Stimulated activated naive CD4-positive, alpha-beta T cell treated with Interleukin-2 at 50 U/mL for 16 hours (primary cell): ENCODE measurements at regions not wholly inside any gene's neighbourhood (a gene's known extent, or its start where the extent isn't known, plus 50 kb on each side); places are given as distances from the start of the nearest gene placed in this dataset.

ENCODE experiments used
- DNase-seq: peaks from one replicate; lab custom pipeline; 2025; lab: John Stamatoyannopoulos, UW

DNA sequence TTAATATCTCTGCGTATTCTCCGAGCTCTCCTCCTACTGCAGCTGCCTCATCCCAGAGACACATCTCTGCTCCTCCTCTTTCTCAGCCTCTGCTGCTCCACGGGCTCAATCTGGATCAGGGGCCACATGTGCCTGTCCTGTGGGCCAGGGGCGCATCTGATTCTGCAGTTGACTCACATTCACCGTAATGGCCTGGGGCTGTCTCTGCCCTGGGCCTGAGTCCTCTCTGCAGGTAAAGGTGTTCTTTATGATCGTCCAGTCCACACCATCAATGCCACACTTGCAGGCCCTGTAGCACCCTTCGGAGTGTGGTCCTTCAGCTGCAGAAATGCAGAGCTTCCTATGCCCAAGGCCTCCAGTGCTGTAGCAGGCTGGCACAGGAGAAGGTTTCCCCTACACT lies 154.5 kb downstream of the OAT start:
- no peak for DNase-seq

DNA sequence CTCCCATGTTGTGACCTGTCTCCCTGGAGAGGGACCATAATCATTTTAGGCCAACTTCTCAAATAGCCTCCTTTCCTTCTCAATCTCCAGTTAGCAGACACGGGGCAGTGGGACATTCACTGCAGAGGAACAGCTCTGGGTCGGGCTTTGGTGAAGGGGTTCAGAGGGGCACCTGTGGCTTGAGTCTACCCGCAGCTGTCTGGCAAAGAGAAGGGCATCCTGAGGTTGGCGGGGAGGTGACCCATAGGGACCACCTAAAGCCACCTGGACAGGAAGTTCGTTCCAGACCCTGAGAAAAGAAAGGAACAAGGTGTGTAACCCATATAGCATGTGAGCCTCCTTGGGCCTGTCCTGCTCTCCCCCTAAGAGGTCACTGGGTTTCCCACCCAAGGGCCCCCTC lies 155.0 kb downstream of the OAT start:
- no peak for DNase-seq

DNA sequence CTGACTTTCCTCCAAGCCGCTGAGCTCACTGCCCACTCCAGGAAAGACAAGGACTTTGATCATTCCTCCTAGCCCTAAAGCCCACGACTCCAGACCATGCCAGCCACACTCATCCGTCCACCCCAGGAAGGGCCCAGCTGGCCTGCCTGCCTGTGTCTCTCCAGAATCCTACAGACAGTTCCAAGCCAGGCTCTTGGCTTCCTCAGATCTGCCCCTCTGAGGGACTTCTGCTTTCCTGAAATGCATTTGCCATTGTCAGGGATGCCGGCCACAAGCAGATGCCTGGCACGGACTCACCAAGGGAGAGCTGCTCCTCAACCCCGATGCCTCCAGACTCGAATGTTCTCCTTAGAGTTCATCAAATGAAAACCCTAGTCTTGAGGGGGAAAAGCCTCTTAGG lies 155.8 kb downstream of the OAT start:
- DNase-seq, result no peak

DNA sequence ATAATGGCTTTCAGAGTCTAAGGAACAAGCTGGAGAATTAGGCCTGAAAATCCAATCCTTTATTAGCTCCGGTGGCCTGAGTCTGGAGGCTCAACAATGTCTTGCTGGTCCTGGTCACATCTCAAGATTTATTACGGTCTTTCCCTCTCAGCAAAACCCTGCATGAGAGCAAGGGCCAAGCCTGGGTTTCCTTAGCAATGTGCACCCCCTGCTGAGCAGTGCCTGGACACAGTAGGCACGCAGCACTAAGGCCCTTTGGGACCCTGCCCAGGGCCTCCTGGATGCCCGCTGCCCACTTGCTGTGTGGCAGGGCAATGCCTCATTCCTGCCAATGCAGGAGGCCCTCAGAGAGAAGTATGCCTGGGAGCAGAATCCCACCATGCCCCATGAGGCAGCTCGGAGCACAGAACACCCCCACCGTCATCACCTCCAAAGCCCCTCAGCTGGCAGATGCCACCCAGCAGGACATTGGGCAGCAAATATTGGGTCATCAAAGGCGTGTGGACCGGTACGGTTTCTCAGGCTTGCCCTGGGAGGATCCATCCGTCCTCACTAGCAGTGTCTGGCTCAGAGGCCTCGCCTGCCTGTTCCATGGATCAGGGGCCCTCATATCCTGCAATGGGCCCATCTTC lies 156.4 kb downstream of the OAT start:
- no peak for DNase-seq

DNA sequence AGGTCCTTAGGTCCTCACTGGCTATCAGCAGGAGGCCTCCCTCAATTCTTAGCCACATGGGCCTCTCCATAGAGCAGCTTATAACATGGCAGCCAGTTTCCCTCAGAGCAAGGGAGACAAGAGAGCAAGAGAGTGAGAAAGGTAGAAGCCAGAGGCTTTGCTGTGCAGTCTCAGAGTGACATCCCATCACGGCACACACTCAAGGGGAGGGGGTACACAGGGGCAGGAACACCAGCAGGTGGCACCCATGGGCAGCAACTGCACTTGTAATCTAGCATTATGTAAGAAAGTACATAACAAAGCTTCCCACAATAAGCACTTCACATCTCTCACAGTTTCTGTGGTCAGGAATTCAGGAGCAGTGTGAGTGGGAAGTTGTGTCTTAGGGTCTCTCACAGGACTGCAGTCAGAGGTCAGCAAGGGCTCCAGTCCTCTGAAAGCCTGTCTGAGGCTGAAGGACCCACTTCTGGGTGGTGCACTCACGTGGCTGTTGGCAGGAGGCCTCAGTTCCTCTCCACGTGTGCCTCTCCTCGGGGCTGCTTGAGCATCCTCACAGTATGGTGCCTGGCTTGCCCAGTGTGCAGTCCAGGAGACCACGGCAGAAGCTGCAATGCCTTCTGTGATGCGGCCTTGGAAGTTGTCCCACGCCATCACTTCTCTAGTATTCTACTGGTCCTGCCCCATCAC lies 159.4 kb downstream of the OAT start:
- DNase-seq, result no peak

DNA sequence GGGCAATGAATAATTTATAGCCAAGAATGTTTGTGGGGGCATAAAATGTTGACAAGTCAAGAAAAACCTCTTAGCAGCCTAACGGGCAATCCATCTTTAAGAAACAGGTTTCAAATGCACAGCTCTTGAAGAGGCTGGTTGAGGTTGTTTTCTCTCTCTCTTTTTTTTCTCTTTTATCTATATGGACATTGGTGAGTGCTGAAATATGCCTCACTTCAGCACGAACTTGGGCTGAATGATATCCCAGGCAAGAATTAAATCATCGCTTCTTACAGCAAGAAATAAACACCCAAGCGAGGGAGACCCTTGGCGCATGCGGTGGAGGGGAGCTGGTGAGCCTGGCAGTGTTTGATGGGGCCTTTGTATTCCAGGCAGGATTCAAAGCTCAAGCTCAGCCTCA lies 160.9 kb downstream of the OAT start:
- no peak for DNase-seq

DNA sequence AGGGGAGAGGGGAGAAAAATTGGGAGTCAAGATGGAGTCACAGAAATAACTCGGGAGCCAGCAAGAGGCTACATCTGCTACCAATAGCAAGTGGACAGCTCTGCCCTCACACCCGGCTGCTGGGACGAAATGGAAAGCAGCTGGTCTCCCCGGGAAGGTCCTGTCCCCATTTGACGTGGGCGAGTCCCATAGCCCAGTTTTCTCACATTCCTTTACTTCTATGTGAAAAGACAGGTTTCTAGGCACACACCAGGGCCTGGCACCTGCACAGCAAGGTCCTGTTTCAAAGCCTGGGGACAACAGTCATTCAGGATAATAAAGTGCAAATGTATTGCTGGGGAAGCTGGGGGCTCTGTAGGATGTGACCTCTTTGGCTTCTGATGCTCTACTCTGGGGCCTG lies 162.6 kb downstream of the OAT start:
- DNase-seq, result no peak

DNA sequence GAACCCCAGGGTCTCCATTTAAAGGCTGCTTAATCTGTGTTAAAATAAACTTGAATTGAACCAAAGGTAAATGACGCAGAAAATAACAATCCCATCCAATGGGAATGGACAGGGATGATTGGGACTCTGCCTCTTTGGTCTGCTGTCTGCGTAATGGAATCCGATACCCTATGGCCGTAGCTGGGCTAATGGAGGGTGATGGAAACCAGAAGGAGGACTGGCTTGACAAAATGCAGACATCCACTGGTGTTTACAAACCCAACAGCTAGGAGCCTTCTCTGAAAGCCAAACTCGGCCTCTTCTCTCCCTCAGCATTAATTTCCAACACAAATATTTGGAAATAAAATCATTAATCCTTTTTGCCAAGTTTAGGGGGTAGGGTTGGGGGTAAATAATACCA lies 162.2 kb upstream of the CHST15 start:
- no peak for DNase-seq

DNA sequence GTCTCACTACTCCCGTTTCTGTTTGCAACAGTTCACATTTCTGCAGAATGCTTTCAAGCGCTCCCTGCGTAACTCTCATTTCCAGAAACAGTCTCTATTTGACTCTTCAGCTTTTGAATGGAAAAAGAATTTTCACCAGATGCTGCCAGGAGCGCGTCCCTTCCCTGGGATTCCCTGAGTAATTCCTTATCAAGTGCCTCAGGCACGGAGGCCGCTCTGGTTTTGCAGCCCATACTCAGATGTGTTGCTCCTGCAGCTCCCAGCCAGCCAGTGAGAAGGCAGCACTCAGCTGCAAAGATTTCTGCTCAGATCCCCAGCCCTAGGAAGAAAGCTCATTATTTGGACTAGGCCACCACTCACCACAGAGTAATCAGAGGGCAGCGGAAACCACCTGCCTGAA lies 161.1 kb upstream of the CHST15 start:
- no peak for DNase-seq

DNA sequence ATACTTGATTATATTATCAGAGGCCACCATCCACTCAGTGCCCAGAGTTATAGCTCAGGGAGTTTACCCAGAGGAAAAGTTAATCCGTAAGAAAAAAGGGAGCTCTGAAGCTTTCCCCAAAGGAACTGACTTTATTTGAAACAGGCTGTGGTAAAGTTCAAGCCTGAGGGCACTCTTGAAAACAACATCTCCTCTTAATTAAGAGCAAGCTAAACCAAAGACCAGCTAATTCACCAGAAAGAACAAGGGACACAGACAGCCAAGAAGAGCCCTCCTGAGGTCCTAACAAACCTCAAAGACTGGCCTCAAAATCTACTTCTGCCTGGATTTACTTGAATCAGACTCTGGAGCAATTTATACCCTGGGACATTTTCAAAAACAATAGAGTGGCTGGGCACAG lies 159.6 kb upstream of the CHST15 start:
- no peak for DNase-seq

DNA sequence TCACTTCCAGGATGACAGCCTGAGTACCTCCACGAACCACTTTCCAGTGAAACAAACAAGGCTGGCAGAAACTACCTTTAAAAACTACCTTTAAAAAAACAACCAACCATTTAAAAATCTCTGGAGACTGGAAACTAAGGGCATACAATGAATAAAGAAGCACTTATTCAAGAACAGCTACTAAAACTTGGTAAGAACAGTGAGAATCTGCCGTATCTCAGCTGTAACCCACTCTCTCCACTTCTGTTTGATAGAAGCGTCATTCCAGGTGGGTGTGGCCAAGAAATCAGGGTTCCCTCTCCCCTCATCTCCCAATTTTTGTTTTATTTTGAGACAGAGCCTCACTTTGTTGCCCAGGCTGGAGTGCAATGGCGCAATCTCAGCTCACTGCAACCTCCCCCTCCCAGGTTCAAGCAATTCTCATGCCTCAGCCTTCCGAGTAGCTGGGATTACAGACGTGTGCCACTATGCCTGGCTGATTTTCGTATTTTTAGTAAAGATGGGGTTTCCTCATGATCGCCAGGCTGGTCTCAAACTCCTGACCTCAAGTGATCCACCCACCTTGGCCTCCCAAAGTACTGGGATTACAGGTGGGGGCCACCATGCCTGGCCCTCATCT lies 158.8 kb upstream of the CHST15 start:
- no peak for DNase-seq

DNA sequence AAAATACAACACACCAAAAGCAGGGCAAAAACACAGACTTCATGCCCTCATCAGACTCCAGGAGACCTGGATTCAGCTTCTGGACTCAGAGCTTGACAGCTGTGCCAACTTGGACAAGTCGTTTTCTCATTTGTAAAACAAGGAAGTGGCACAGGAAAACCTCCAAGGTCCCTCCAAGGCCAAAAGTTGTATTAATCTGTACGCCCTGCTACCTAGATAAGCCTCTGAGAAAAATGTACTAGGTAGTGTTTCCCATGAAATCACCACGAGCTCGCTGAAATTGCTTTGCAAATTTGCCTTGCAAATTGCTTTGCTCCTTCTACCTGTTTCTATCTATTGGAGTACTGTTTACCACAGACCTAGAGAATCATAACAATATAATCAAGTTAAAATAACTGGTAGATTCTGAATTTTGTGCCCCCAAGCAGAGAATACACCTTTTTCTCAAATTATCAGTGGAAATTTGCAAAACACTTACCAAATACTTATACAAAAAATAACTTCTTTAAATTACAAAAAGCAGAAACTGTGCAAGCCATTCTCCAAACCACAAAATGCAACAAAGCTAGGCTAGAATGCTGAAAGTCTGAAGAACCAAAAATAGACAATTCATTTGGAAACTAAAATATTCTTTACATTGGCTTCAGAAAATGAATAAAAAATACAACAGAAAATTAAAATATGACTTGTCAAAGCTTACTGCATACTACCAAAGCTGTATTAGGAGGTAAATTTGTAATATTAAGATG lies 158.1 kb upstream of the CHST15 start:
- DNase-seq, result no peak

DNA sequence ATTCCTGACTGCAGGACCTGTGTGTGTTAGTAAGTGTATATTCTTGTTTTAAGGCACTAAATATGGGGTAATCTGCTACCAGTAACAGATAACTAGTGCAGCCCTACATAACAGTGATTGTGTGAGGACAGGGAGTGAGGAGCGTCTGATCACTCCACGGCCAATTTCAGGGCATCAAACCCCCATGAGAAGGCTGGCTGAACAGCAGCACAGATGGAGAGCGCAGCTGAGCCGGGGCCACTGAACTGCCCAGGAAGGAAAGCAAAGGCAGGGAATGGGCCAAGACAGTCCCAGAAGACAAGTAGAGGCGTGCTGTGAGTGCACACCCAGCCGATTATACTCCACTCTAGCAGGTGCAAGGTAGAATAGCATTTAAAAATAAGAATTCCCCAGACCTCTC lies 157.1 kb upstream of the CHST15 start:
- no peak for DNase-seq

DNA sequence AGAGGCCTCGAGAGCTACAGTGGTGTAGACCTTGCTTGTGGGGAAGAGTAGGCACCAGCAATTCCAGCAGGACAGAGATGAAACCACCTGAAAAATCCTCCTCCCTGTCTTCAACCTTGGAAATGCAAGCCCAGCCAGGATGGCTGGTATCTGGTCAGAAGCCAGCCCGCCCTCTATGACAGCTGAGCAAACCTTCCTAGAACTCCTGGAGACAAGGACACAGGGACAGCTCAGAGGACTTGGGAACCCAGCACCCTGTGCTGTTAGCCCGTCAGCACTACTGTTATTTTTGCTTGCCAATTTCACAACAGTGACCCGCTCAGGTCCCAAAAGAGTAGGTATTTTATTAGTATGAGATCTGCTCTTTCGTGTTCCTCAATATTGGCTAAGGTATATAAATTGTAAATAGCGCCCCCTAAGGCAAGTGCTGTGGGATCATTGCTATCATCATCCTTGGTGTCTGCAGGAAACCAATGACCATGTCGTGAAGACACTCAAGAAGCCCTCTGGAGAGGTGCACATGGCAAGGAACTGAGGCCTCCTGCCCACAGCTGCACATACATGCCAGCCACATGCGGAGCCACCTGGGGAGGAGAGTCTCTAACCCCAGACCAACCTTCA lies 156.5 kb upstream of the CHST15 start:
- DNase-seq, result no peak

DNA sequence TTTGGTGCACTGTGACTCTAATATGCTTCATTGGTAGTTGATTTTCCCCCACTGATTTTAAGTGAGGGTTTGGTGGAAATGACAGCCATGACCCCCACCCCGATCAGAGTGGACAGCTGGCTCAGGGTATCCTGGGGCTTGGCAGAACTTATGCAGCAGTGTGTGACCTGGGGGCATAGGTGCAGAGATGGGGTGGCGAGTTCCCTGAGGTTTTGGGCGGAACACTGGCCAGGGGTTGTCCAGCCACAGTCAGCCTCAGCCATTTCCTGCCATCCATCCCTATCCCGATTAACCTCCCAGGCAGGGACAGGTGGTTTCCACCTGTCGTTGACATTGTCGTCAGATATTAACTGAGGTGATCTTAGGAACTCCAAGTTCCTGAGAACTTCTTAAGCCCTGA lies 155.8 kb upstream of the CHST15 start:
- no peak for DNase-seq

DNA sequence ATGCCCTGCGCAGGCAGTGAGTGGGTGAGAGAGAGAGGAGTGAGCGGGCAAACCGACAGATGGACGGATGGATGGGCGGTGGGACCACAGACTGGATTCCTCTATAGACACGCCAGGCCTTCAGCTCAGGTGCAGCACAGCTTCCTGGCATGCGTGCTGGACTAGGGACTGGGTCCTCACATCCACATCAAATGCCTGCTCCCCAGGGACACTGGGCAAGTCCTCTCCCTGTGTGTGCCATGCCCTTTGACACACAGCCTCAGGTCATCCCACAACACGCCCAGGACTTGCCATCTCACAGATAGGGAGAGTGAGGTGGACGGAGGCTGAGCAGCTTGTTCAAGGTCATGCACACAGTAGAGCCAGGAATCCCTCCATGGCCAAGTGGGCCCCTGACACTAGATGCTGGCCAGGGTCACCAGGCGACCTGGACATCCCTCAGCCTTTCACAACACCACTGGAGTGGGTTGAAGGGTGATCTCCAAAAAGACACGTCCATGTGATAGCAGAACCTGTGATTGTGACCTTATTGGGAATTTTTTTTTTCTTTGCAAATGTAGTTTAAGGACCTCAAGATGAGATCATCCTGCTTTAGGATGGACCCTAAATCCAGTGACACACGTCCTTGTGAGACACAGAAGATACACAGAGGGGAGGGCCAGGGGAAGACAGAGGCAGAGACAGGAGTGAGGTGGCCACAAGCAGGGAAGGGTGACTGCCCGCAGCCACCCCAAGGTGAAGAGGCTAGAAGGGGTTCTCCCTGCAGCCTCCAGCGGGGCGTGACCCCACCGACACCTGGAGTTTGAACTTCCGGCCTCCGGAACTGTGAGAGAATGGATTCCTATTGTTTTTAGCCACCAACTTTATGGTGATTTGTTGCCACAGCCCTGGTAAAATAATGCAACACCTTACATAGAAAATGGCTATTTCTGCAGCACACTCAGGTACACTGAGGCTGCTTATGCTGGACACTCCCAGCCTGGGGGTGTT lies 155.0 kb upstream of the CHST15 start:
- DNase-seq, result no peak

DNA sequence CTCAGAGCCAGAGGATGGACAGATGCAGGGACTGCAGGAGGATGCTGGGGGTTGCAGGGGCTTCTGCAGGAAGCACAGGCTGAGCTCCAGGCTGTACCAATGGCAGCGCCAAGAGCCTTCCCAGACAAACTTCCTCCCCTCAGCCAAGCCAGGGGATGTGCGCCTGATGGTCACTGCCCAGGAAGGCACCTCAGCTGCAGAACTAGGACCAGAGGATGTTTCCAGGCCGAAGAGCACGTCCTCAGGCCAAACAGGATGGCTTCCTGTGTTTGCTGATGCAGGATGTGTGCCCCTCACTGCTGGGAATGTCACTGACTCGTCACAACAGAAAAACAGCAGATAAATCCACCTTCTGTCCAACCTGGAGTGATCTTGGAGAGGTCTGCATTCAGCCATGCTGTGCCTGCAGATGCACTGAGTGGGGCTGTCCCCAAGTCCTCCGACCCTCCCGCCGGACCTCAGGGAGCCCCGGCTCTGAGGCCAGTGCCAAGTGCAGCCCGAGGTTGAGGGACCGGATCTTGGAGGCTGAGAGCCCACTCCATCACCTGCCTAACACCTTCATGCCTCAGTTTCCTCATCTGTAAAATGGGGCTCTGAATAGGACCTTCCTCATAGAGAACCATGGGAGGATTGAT lies 152.5 kb upstream of the CHST15 start:
- no peak for DNase-seq

DNA sequence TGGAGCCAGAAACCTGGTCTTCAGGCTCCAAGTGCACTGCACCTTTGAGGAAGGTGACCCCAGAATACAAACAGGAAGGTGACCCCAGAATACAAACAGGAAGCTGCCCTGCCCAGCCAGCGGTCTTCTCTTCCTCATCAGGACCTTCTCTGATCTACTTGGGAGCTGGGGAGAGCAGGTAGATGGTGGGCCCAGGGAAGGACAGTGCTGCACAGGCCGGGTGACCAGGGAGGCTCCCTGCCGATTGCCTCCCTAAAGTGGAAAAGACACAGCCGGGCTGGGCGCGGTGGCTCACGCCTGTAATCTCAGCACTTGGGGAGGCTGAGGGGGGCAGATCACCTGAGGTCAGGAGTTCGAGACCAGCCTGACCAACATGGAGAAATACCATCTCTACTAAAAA lies 151.8 kb upstream of the CHST15 start:
- no peak for DNase-seq

DNA sequence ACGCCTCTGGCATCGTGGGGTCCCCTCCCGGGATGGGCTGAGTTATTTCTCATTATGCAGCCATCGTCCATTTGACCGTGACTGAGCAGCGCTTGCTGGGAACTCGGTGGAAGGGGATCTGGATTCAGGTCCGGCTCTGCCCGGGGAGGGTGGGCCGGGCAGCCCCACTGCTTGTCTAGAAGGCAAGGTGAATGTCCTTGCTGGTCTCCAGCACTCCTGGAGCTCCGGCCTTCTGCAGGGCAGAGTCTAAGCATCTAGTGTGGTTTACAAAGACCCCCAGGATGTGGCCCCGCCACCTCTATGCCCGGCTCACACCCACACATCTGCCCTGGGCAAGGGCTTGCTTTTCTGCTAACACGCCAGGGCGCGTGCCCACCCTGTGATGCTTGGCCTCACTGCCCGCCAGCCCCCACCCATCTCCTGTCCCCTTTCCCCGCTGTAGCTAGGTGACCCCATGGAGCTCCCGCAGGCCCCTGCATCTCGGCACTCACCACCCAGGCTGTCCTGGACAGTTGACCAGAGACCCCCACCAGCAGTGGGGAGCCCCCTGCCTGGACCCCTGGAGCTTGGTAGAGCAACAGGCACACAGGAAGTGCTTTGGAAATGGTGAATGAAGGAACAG lies 151.0 kb upstream of the CHST15 start:
- no peak for DNase-seq

DNA sequence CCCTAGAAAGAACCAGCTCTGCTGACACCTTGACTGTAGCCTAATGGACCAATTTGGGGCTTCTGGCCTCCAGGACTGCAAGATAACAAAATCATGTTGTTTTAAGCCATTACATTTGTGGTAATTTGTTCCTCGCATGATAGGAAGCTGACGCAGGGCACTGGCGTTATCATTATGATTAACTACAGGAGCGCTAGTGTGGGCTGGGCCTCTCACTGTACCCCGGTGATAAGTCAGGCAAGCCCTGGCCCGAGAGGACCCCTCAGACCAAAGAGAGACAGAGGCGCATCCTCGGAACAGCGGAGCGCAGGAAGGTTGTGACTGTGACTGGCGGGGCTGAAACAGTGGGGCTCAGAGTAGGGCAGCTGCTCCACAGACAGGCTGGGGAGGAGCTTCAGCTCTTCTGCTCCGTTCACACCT lies 150.3 kb upstream of the CHST15 start:
- no peak for DNase-seq
